Peyer's patch (tissue), 4 donors: ENCODE measurements at regions not wholly inside any gene's neighbourhood (a gene's known extent, or its start where the extent isn't known, plus 50 kb on each side); places are given as distances from the start of the nearest gene placed in this dataset.

ENCODE experiments used
- DNase-seq, 3 donors: peaks; one replicate each; pipeline ENCODE4 v3.0.0-alpha.2; 2017 to 2019
- H3K27ac ChIP-seq, 4 donors: fragments of 200-600 bp; sonication (generic); one replicate each; pipeline ENCODE4 v1.5.1; 2016 to 2019
- H3K27me3 ChIP-seq, 2 donors: fragments of 200-600 bp; sonication (generic); one replicate each; pipeline ENCODE4 v1.5.1; 2019
- H3K36me3 ChIP-seq, 3 donors: fragments of 200-600 bp; sonication (generic); one replicate each; pipeline ENCODE4 v1.5.1; 2016 to 2019
- H3K4me1 ChIP-seq, 4 donors: fragments of 200-600 bp; sonication (generic); one replicate each; pipeline ENCODE4 v1.5.1; 2016 to 2019
- H3K4me3 ChIP-seq, 4 donors: fragments of 200-600 bp; sonication (generic); 1 replicate in 3 of 4; 2 replicates in 1 of 4; pipeline ENCODE4 v1.5.1; 2016 to 2019; ENCODE audit warnings: mild to moderate bottlenecking in 1 of 4
- H3K9me3 ChIP-seq, 4 donors: fragments of 200-600 bp; sonication (generic); one replicate each; pipeline ENCODE4 v1.5.1; 2016 to 2019; ENCODE audit warnings: mild to moderate bottlenecking in 1 of 4
- POLR2A ChIP-seq, 2 donors: fragments of 450-650 bp; IDR thresholded peaks; one replicate each; pipeline ENCODE4 v1.5.1; 2017; ENCODE audit warnings: antibody characterized with exemption in 2 of 2, mild to moderate bottlenecking in 2 of 2, moderate library complexity in 2 of 2
- TF ChIP-seq, protein P1 (sequence below), 6 experiments: fragments of 450-650 bp in 4 of 6; fragments of 200-600 bp in 2 of 6; sonication (generic) in 1 of 6; IDR thresholded peaks; one replicate each; pipeline ENCODE4 v1.5.1; 2017 to 2019; ENCODE audit warnings: antibody characterized with exemption in 6 of 6, mild to moderate bottlenecking in 3 of 6, moderate library complexity in 1 of 6

DNA sequence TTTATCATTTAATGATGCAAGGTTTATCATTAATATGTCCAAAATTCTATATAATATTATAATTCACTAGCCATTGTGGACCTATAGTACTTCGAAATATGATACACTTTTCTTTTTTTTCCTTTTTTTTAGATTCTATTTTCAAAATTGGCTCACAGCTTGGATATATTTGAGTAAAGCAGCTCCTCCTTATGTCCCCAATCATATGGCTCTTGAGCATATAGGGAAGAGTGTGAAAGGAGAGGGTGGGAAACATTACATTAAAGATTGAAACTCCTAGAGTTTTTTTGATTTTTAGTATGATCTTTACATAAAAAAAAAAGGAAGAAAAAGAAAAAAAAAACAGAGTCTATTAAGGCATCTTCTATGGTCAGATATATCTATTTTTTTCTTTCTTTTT is 457.9 kb downstream of the RIT2 start:
- no peaks in the 10 kb centered on the region for H3K4me1 ChIP-seq
- no peaks in the 10 kb centered on the region for H3K9me3 ChIP-seq
- TF ChIP-seq, protein P1, sequence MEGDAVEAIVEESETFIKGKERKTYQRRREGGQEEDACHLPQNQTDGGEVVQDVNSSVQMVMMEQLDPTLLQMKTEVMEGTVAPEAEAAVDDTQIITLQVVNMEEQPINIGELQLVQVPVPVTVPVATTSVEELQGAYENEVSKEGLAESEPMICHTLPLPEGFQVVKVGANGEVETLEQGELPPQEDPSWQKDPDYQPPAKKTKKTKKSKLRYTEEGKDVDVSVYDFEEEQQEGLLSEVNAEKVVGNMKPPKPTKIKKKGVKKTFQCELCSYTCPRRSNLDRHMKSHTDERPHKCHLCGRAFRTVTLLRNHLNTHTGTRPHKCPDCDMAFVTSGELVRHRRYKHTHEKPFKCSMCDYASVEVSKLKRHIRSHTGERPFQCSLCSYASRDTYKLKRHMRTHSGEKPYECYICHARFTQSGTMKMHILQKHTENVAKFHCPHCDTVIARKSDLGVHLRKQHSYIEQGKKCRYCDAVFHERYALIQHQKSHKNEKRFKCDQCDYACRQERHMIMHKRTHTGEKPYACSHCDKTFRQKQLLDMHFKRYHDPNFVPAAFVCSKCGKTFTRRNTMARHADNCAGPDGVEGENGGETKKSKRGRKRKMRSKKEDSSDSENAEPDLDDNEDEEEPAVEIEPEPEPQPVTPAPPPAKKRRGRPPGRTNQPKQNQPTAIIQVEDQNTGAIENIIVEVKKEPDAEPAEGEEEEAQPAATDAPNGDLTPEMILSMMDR (IDR thresholded peaks at IDR 0.05) = no peak
- no peak for TF ChIP-seq POLR2A (IDR thresholded peaks at IDR 0.05)
- H3K27ac ChIP-seq = no peak overlapping the region
- H3K27me3 ChIP-seq = no peaks in the 10 kb centered on the region
- no peaks in the 10 kb centered on the region for H3K36me3 ChIP-seq
- no peak for DNase-seq
- H3K4me3 ChIP-seq = no peak overlapping the region

DNA sequence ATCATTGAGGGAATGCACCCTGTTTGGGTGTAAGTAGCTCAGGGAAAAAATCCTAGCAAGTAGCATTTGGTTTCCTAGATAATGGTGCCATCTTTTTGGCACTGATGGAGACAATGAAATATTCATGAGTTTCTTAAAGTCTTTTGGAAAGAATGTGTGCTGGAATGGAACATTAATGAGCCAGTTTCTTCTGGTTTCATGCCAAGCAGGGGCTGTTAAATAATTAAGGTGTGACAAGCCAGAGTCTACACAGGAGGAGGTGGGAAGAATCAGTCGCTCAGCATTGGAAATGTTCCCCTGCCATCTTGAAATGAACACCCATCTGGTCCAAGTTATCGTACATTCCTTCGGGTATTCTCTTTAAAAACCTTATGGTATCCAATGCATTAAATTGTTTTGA is 457.3 kb downstream of the RIT2 start:
- Histone ChIP-seq H3K36me3 (no peaks in the 10 kb centered on the region), H3K4me3 (no peak overlapping the region), H3K27ac (no peak overlapping the region), H3K4me1 (no peaks in the 10 kb centered on the region), H3K9me3 (no peaks in the 10 kb centered on the region), H3K27me3 (no peaks in the 10 kb centered on the region)
- TF ChIP-seq POLR2A (IDR thresholded peaks at IDR 0.05) = no peak
- TF ChIP-seq, protein P1 (IDR thresholded peaks at IDR 0.05) = no peak
- no peak for DNase-seq

GRCh38 chr18:42659187-42659586 is 456.3 kb downstream of the RIT2 start:
- no peaks in the 10 kb centered on the region for H3K4me1 ChIP-seq
- no peaks in the 10 kb centered on the region for H3K27me3 ChIP-seq
- no peaks in the 10 kb centered on the region for H3K36me3 ChIP-seq
- no peak overlapping the region for H3K27ac ChIP-seq
- no peak overlapping the region for H3K4me3 ChIP-seq
- DNase-seq = no peak
- TF ChIP-seq, protein P1 (IDR thresholded peaks at IDR 0.05) = no peak
- no peak for TF ChIP-seq POLR2A (IDR thresholded peaks at IDR 0.05)
- H3K9me3 ChIP-seq = no peaks in the 10 kb centered on the region

DNA sequence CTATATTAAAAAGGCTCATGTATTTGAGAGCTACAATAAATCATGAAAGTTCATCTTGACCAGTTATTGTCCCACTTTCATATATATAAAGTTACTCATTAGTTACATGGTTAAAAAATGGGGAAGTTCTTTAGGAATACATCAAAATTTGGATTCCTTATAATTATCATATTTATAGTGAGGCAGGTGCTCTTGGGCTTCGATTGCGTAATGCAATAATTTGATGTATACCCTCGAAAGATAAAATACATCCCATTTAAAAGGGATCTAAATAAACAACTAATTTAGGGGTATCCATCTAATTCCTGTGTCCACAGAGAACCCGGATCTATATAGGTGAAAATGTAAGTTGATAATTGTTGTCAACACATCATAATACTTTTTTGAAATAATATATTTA is 444.6 kb downstream of the RIT2 start:
- Histone ChIP-seq H3K27ac (no peak overlapping the region), H3K27me3 (no peaks in the 10 kb centered on the region), H3K4me1 (no peaks in the 10 kb centered on the region), H3K36me3 (no peaks in the 10 kb centered on the region), H3K4me3 (no peak overlapping the region), H3K9me3 (no peaks in the 10 kb centered on the region)
- TF ChIP-seq, protein P1 (IDR thresholded peaks at IDR 0.05) = no peak
- TF ChIP-seq POLR2A (IDR thresholded peaks at IDR 0.05) = no peak
- no peak for DNase-seq

DNA sequence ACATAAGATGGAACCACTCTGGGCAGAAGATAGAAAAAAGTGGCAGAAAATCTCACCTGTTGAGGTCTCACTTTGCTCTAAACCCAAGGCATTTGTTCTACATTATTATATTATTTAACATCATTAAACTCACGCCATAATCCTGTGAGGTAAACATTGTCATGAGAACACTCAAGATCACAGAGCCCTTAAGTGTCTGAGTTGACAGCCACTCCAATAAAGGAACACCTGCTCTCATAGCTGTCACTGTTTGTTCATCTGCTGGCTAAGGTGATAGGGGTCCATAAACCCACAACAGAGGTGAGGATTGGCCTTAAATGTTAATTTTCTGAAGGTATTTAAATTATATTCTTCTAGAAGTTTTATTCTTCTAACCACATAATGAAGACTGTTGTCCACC is 439.7 kb downstream of the RIT2 start:
- H3K4me1 ChIP-seq = no peaks in the 10 kb centered on the region
- no peak for TF ChIP-seq POLR2A (IDR thresholded peaks at IDR 0.05)
- TF ChIP-seq, protein P1 (IDR thresholded peaks at IDR 0.05) = no peak
- no peak for DNase-seq
- no peak overlapping the region for H3K27ac ChIP-seq
- no peaks in the 10 kb centered on the region for H3K9me3 ChIP-seq
- H3K27me3 ChIP-seq = no peaks in the 10 kb centered on the region
- no peaks in the 10 kb centered on the region for H3K36me3 ChIP-seq
- H3K4me3 ChIP-seq = no peak overlapping the region

- Histone ChIP-seq H3K27me3 (no peaks in the 10 kb centered on the region), H3K4me3 (no peak overlapping the region), H3K9me3 (no peaks in the 10 kb centered on the region), H3K27ac (no peak overlapping the region), H3K4me1 (no peaks in the 10 kb centered on the region), H3K36me3 (no peaks in the 10 kb centered on the region)
- DNase-seq = no peak
- TF ChIP-seq, protein P1 (IDR thresholded peaks at IDR 0.05) = no peak
- TF ChIP-seq POLR2A (IDR thresholded peaks at IDR 0.05) = no peak
Observed at GRCh38 chr18:42683094-42683493, 432.4 kb downstream of the RIT2 start.
